ENCODE measurements at regions not wholly inside any gene's neighbourhood (a gene's known extent, or its start where the extent isn't known, plus 50 kb on each side); places are given as distances from the start of the nearest gene placed in this dataset.

DNA sequence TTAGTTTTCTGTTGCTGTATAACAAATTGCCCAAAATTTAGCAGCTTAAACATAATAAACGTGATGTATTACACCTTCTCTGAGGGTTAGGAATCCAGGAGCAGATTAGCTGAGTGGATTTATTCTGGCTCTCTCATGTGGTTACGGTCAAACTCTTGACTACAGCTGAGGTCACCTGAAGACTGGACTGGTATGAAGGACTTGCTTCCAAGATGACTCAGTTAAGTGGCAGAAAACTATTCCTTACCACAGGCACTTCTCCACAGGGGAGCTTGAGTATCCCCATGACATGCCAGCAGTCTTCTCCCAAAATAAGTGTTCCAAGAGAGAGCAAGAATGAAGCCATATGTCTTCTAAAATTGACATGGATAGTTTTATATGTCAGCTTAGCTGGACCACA, 957.2 kb upstream of the GHITM start:
- DNase-seq (ENCODE audit: extremely low read depth, insufficient read length) = no peak
- no peaks in the 10 kb centered on the region for H3K27me3 ChIP-seq (replicated peaks; ENCODE audit: control insufficient read depth, insufficient read depth, low read length)
- H3K36me3 ChIP-seq (ENCODE audit: control insufficient read depth, insufficient read depth, low read length) = no peaks in the 10 kb centered on the region
- no peak overlapping the region for H3K4me3 ChIP-seq (replicated peaks; ENCODE audit: low read depth, low read length)
- TF ChIP-seq, protein P1, sequence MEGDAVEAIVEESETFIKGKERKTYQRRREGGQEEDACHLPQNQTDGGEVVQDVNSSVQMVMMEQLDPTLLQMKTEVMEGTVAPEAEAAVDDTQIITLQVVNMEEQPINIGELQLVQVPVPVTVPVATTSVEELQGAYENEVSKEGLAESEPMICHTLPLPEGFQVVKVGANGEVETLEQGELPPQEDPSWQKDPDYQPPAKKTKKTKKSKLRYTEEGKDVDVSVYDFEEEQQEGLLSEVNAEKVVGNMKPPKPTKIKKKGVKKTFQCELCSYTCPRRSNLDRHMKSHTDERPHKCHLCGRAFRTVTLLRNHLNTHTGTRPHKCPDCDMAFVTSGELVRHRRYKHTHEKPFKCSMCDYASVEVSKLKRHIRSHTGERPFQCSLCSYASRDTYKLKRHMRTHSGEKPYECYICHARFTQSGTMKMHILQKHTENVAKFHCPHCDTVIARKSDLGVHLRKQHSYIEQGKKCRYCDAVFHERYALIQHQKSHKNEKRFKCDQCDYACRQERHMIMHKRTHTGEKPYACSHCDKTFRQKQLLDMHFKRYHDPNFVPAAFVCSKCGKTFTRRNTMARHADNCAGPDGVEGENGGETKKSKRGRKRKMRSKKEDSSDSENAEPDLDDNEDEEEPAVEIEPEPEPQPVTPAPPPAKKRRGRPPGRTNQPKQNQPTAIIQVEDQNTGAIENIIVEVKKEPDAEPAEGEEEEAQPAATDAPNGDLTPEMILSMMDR (IDR thresholded peaks at IDR 0.05; ENCODE audit: insufficient read depth, low read length, poor library complexity, severe bottlenecking) = no peak

DNA sequence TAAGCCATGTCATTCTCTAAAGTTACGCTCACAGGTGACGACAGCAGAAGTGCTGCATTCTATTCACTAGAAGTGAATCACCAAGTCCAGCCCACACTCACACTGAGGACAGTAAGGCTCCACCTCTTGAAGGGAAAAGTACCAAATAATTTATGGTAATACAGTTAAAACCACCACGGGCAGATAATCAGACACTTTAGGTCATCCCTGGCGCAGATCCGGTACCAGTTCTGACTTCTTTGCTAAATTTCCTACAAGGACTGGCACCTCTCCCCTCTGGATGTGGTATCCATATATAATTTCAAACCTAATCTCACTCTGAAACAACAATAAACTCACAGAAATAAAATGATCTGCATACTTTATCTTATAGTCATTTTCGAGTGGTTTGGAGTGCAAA, 954.7 kb upstream of the GHITM start:
- TF ChIP-seq, protein P1 (IDR thresholded peaks at IDR 0.05; ENCODE audit: insufficient read depth, low read length, poor library complexity, severe bottlenecking) = no peak
- Histone ChIP-seq H3K36me3 (ENCODE audit: control insufficient read depth, insufficient read depth, low read length) (no peaks in the 10 kb centered on the region), H3K27me3 (replicated peaks; ENCODE audit: control insufficient read depth, insufficient read depth, low read length) (no peaks in the 10 kb centered on the region), H3K4me3 (replicated peaks; ENCODE audit: low read depth, low read length) (no peak overlapping the region)
- no peak for DNase-seq (ENCODE audit: extremely low read depth, insufficient read length)

DNA sequence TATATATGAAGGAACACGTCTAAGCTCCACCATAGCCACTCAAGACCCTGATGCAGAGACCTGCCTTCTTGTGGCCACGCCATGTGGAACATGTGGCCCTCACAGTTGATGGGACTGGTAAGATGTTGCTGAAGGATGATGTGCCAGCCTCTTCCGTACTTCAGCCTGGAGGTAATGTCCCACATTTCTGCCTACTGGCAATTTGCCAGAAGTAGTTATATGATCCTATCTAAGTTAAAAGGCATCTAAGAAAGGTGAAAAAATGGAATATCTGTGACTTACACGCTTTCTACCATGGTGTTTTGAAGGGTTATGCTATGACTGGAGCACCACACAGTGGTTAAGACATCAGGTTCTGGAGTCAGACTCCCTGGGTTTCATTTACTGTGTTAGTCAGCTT, 948.7 kb upstream of the GHITM start:
- no peak for DNase-seq (ENCODE audit: extremely low read depth, insufficient read length)
- Histone ChIP-seq H3K36me3 (ENCODE audit: control insufficient read depth, insufficient read depth, low read length) (no peaks in the 10 kb centered on the region), H3K4me3 (replicated peaks; ENCODE audit: low read depth, low read length) (no peak overlapping the region), H3K27me3 (replicated peaks; ENCODE audit: control insufficient read depth, insufficient read depth, low read length) (no peaks in the 10 kb centered on the region)
- TF ChIP-seq, protein P1 (IDR thresholded peaks at IDR 0.05; ENCODE audit: insufficient read depth, low read length, poor library complexity, severe bottlenecking) = no peak

DNA sequence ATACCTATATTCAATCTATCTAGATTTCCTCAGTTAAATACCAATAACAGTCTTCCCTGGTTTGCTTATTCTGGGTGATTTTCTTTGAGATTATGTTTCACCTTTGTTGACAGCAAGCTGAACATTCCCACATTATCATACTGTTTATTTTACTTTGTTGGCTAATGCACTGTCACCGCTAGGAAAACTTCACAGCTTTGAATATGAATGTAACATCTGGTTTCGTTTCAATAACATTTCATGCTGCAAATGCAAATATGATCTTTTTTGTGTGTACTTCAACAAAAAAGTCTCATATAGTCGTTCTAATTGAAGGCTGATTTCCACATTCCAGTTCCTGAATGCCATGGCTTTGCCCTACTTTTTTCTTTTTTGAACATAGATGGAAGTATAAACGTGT, 946.3 kb upstream of the GHITM start:
- TF ChIP-seq, protein P1 (IDR thresholded peaks at IDR 0.05; ENCODE audit: insufficient read depth, low read length, poor library complexity, severe bottlenecking) = no peak
- Histone ChIP-seq H3K27me3 (replicated peaks; ENCODE audit: control insufficient read depth, insufficient read depth, low read length) (no peaks in the 10 kb centered on the region), H3K36me3 (ENCODE audit: control insufficient read depth, insufficient read depth, low read length) (no peaks in the 10 kb centered on the region), H3K4me3 (replicated peaks; ENCODE audit: low read depth, low read length) (no peak overlapping the region)
- no peak for DNase-seq (ENCODE audit: extremely low read depth, insufficient read length)

DNA sequence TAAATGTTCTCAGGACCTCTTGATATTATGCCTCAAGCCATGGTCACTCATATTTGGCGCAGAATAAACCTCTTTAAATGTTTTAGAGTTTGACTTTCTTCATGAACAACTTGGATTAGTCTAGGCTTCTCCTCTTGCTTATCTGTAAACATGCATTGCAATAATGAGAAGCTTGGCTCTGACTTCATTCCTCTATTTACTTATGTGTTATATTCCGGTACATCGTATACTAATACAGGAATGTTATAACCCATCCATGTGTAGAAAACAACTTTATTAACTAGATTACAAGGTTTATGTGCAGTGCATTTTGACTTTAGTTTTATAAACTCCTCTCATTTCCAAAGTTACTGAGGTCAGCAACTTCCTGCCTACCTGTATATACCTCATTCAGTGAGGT, 944.3 kb upstream of the GHITM start:
- Histone ChIP-seq H3K27me3 (replicated peaks; ENCODE audit: control insufficient read depth, insufficient read depth, low read length) (no peaks in the 10 kb centered on the region), H3K4me3 (replicated peaks; ENCODE audit: low read depth, low read length) (no peak overlapping the region), H3K36me3 (ENCODE audit: control insufficient read depth, insufficient read depth, low read length) (no peaks in the 10 kb centered on the region)
- no peak for DNase-seq (ENCODE audit: extremely low read depth, insufficient read length)
- TF ChIP-seq, protein P1 (IDR thresholded peaks at IDR 0.05; ENCODE audit: insufficient read depth, low read length, poor library complexity, severe bottlenecking) = no peak

DNA sequence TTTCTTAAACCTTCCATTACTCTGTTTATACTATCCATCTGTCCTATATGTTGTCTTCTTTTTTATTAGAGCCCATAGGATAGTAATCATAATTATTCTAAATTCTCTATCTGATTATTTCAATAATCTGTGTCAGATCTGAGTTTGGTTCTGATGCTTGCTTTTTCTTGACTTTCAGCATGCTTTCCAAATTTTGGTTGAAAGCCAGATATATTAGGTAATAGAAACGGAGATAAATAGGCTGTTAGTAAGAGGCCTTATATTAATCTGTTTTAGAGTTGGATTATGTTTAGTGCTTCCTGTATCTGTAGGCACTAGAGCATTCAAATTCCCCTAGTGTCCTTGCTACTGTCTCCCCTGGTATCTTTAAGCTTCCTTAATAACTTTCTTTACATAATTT, 939.9 kb upstream of the GHITM start:
- TF ChIP-seq, protein P1 (IDR thresholded peaks at IDR 0.05; ENCODE audit: insufficient read depth, low read length, poor library complexity, severe bottlenecking) = no peak
- H3K36me3 ChIP-seq (ENCODE audit: control insufficient read depth, insufficient read depth, low read length) = no peaks in the 10 kb centered on the region
- DNase-seq (ENCODE audit: extremely low read depth, insufficient read length) = no peak

More for the DNA sequence above, 939.9 kb upstream of the GHITM start:
- Histone ChIP-seq H3K27me3 (replicated peaks; ENCODE audit: control insufficient read depth, insufficient read depth, low read length) (no peaks in the 10 kb centered on the region), H3K4me3 (replicated peaks; ENCODE audit: low read depth, low read length) (no peak overlapping the region)

Data from GM06990 (cell line).